K562 (cell line): ENCODE measurements at regions not wholly inside any gene's neighbourhood (a gene's known extent, or its start where the extent isn't known, plus 50 kb on each side); places are given as distances from the start of the nearest gene placed in this dataset.

Experiments
- ETV6 ChIP-seq, 3 experiments: fragments of 150-350 bp in 1 of 3; sonication (generic) in 1 of 3; formaldehyde crosslinking in 1 of 3; IDR thresholded peaks; 2 replicates each; pipeline versions ENCODE4 v1.6.1 to v1.8.0; 2014 to 2022; ENCODE audit warnings: borderline replicate concordance in 2 of 3, low read depth in 2 of 3, antibody characterized with exemption in 1 of 3, low read length in 1 of 3, mild to moderate bottlenecking in 1 of 3, missing genetic modification reagents in 1 of 3
- STAG1 ChIP-seq: sonication (generic); formaldehyde crosslinking; IDR thresholded peaks from 2 replicates; pipeline ENCODE4 v1.5.0; 2020; ENCODE audit warnings: missing genetic modification reagents, borderline replicate concordance
- TF ChIP-seq, protein P1 (sequence below): sonication (generic); formaldehyde crosslinking; IDR thresholded peaks from 2 replicates; pipeline ENCODE4 v1.9.0; 2022; ENCODE audit warnings: mild to moderate bottlenecking, missing genetic modification reagents

DNA sequence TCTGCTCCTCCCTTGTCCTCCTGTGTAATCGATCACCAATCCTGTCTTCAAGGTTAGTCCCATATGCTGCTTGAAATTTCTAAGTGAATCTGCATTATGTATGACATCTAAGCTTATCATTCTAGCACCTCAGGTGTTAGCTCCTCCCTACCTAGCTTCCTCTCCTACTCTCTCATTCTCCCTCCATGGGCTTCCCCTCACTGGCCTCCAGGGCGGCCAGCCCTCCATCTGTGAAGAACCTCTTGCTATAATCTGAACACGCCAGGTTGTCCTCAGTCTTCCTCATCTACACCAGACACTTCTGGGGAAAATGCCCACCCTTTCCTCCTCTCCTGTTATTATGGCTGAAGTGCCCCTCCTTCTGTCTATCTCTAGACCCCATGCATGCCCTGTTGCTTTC, 599.3 kb upstream of the KLF4 start:
- TF ChIP-seq, protein P1, sequence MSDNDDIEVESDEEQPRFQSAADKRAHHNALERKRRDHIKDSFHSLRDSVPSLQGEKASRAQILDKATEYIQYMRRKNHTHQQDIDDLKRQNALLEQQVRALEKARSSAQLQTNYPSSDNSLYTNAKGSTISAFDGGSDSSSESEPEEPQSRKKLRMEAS (CRISPR knock-in tag): no peak
- TF ChIP-seq ETV6 (IDR thresholded peaks at IDR 0.05; ENCODE audit: borderline replicate concordance in 1 of 2, low read depth in 2 of 2, low read length in 1 of 2) (no peak), ETV6 (CRISPR knock-in tag; IDR thresholded peaks at IDR 0.05; ENCODE audit: borderline replicate concordance) (no peak), STAG1 (no peak)
